ENCODE measurements at regions not wholly inside any gene's neighbourhood (a gene's known extent, or its start where the extent isn't known, plus 50 kb on each side); places are given as distances from the start of the nearest gene placed in this dataset.

- DNase-seq = no peak
Observed at GRCh38 chr6:62670490-62671223, 384.6 kb upstream of the KHDRBS2 start.

DNA sequence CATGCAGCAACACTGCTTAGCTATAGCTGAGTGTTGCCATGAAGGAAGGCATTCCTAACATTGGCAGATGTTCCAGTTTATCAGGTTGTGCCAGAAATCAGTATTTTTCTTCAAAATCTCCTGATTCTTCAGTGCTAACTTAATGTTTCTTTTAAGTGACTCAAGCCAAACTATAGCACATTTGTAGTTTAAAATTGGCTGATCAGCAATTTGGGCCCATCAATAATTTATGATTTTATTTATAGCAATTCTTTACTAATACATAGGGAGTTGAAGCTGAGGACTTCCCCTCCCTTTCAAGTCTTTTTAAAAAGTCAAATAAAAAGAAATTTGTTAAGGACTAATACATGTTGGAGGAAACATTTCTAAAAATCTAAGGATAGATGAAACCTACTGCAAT lies 383.8 kb upstream of the KHDRBS2 start:
- DNase-seq = no peak

GRCh38 chr6:62652692-62653328 lies 366.8 kb upstream of the KHDRBS2 start:
- no peak for DNase-seq

- no peak for DNase-seq
Observed at GRCh38 chr6:62645274-62645673, 359.2 kb upstream of the KHDRBS2 start.

DNA sequence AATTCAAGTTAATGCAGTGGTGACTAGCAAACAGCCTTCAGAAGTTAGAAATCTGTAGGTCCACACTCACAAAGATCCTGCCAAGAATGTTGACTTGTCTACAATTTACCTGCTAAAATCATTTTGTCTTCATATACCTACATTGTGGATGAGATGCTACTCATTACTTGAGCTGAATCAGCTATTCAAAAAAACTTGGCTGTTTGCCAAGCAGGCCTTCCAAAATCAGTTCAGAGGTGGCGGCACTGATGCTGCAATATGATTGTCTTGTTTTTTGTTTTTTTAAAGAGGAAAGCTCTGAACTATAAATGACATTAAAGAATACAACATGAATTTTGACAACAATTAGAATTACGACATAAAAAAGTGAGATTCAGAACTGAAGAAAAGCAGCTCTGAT lies 354.7 kb upstream of the KHDRBS2 start:
- no peak for DNase-seq

- DNase-seq = no peak
Observed at GRCh38 chr6:62626661-62627060, 340.6 kb upstream of the KHDRBS2 start.

GRCh38 chr6:62623846-62624532 lies 338.0 kb upstream of the KHDRBS2 start:
- DNase-seq = no peak

DNA sequence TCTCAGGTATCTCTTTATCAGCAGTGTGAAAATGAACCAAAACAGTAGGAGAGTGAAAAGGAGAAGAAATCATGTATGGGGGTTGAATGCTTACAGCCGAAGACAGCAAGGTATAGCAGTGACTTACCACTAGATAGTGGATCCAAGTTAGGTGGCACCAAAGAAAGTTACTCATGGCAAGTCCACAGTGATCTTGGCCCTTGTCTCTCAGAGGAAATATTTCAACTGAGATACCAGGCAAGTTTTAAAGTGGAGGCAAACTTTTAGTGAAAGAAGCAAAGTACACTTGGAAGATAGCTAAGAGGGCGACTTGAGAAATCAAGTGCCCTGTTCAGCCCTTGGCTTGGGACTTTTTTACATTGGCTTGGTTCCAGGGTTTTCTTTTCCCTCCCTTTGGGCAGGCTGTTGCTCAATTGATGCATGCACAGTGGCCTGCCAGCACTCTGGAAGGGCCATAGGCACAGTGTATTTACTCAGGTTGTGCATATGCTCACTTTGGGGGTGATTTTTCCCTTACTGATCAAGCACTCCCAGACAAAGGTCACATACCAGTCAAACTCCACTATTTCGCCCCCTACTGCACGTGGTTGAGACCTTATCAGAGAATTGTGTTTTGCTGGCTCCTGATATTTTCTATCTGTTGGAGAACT lies 329.5 kb upstream of the KHDRBS2 start:
- no peak for DNase-seq

DNA sequence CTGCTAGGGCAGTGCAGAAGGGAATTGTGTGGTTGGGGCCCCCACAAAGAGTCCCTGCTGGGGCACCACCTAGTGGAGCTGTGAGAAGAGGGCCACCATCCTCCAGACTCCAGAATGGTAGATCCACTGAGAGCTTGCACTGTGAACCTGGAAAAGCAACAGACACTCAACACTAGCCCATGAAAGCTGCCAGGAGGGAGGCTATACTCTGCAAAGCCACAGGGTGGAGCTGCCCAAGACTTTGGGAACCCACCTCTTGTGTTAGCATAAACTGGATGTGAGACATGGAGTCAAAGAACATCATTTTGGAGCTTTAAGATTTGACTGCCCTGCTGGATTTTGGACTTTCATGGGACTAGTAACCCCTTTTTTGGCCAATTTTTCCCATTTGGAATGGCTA lies 328.4 kb upstream of the KHDRBS2 start:
- no peak for DNase-seq

DNA sequence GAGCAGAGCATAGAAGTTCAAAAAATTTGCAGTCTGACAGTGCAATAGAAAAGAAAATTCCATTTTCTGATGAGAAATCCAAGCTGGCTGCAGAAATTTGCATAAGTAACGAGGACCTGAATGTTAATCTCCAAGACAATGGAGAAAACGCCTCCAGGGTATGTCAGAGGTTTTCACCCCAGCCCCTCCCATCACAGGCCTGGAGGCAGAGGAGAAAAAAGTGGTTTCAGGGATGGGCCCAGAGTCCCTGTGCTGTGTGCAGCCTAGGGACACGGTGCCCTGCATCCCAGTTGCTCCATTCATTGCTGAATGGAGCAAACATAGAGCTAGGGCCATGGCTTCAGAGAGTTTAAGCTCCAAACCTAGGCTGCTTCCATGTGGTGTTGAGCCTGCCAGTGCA lies 327.9 kb upstream of the KHDRBS2 start:
- no peak for DNase-seq

DNA sequence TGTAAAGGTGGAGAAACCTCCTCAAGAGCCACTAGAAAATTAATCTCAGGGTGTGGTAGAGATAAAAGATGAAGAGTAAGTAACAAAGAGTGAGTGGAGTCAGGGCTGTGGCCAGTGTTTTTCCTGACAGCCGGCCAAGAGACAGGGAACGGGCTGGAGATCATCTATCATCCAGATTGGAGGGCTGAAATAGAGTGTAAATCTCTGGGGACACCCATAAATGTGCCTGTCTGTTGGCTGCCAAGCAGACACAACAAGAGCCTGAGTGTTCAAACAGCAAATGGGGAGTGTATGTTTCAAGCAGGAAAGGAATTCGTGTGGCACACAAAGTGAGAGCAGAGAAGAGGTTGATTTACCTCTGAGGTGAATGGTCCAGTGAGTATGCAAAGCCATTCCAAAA lies 326.4 kb upstream of the KHDRBS2 start:
- no peak for DNase-seq

GRCh38 chr6:62570372-62570771 lies 284.3 kb upstream of the KHDRBS2 start:
- DNase-seq = no peak

GRCh38 chr6:62541502-62541901 lies 255.5 kb upstream of the KHDRBS2 start:
- no peak for DNase-seq

DNA sequence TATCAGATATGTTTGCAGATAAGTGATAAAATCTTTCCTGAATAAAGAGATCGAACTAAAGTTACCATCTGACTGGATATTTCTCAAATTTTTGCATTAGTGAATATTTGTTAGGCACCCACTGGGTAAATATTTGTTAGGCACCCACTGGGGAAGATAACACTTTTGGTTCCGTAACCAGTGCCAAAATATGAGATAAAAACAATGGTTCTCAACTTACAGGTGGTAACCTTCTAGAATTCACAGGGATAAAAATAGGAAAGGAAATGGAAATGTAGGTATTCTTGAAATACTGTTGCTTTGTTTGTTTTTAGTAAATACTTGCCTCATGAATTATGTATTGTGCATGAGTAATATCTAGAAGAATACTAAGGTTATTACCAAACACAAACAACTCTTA lies 245.0 kb upstream of the KHDRBS2 start:
- DNase-seq = no peak

DNA sequence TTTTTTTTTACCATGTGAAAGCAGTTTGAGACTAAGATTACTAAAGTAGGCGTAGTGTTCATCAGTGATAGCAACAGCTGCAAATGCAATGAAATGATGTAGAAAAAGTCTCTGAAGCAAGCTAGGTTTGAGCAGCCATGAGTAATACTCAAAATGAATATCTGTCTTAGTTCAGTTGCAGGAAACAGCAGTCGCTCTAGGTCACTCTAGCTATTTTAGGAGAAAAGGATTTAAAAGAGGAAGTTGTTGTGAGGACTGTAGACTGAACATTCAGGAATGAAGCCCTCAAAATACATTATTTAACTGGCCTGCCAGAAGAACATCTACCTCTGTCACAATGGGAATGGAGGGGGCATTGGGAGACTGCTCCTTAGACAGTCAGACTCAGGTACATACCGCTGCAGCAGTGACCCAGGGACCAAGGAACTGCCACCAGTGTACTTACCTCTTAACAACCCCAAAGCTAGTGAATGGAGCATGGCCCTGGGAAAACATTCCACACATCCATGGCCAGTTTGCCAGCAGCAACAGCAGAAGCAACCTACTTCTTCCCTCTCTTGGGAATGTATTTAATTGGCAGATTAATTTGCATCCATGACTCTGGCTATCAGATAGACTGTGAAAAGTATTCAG lies 243.0 kb upstream of the KHDRBS2 start:
- no peak for DNase-seq

GRCh38 chr6:62523630-62524029 lies 237.6 kb upstream of the KHDRBS2 start:
- no peak for DNase-seq

DNA sequence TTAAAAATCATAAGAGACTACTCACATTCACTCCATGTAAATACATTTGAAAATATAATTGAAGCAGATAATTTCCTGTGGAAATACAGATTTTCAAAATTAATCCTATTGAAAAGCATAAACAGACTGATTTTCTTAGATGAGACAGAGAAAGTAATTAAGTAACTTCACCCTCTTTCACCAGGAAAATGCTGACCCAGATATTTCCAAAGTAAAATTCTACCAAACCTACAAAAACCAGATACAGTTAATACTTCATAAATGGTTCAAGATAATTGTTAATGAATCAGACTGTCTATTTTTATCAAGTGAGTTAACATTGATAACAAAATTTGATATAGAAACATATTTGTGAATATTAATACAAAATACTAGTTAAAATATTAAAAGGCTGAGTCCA lies 233.5 kb upstream of the KHDRBS2 start:
- DNase-seq = no peak

- DNase-seq = peak; percentile 23
Observed at GRCh38 chr6:62516291-62517141, 230.5 kb upstream of the KHDRBS2 start.

GRCh38 chr6:62492192-62492822 lies 206.3 kb upstream of the KHDRBS2 start:
- DNase-seq = no peak

GRCh38 chr6:62480544-62480943 lies 194.5 kb upstream of the KHDRBS2 start:
- DNase-seq = no peak

DNA sequence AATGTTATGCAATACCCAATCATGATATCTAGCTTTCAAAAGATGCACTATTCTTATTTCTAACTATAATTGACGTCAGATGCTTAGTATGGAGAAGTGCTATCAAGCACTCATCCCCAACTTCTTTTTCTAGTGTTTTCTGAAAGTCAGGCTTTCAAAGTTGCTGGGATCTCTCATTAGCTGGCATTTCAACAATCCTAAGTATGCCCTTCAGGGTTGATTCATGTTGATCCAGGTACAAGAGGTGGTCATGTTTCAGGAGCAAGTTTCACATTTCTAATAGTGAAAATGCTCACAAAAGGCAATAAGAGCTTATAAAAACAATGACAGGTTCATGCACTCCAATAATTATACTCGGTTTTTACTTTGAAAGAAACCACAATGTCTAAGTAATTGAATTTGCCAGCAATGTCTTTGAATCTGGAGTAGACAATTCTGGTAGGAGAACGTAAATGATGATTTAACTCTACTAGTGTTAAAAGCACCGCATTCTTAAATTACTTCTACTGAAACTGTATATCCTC lies 193.7 kb upstream of the KHDRBS2 start:
- no peak for DNase-seq

Data from retina (tissue), 1 donor.